ENCODE measurements at regions not wholly inside any gene's neighbourhood (a gene's known extent, or its start where the extent isn't known, plus 50 kb on each side); places are given as distances from the start of the nearest gene placed in this dataset.
A peak's percentile ranks its signal among the peaks of the same experiment; 100 is the strongest.

- TF ChIP-seq USF2 (IDR thresholded peaks at IDR 0.05; ENCODE audit: low read depth, low read length), result no peak
These were observed 121.5 kb upstream of the CREB1 start (continued) for GRCh38 chr2:207408086-207408794.

- Histone ChIP-seq H2BK120ac (ENCODE audit: low read depth, low read length) (no peak overlapping the region), H3K4me1 (ENCODE audit: control insufficient read depth, insufficient read depth, low read length) (peaks cover 2% of the 10 kb centered on the region; the same call in 1 of the 2 replicates), H3K27ac (ENCODE audit: insufficient read depth, low read length) (no peak overlapping the region), H4K5ac (ENCODE audit: low read depth, low read length) (no peak overlapping the region), H3K56ac (ENCODE audit: extremely low read depth, insufficient read depth, low read length) (no peak overlapping the region), H3K9me3 (ENCODE audit: control insufficient read depth, insufficient read depth, low read length) (no peaks in the 10 kb centered on the region), H3K36me3 (ENCODE audit: control insufficient read depth, insufficient read depth, low read length) (no peaks in the 10 kb centered on the region), H3K14ac (replicated peaks; ENCODE audit: low read depth, low read length) (no peak overlapping the region), H2AFZ (replicated peaks; ENCODE audit: low read length, poor library complexity) (no peak overlapping the region), H2BK20ac (ENCODE audit: low read depth, low read length) (no peak overlapping the region), H3K4me3 (ENCODE audit: insufficient read depth, low read depth, low read length) (no peak overlapping the region), H2BK5ac (ENCODE audit: low read depth, low read length, poor library complexity, severe bottlenecking) (no peak overlapping the region), H3K9me1 (ENCODE audit: insufficient read depth, low read length) (no peaks in the 10 kb centered on the region), H4K91ac (ENCODE audit: insufficient read depth, low read depth, low read length) (peak overlapping the region; percentile 23; the same call in 1 of the 2 replicates), H3K79me1 (ENCODE audit: low read depth in 1 of 2, low read length in 2 of 2) (no peaks in the 10 kb centered on the region), H2BK15ac (ENCODE audit: low read depth, low read length) (no peak overlapping the region), H4K8ac (ENCODE audit: low read depth in 2 of 2, low read length in 2 of 2) (peak overlapping the region in 1 of 2 experiments; percentile 69; a peak in 1 of 4 replicates), H3K18ac (ENCODE audit: low read depth, low read length) (no peak overlapping the region; the same call in 1 of the 2 replicates), H3K27me3 (ENCODE audit: control insufficient read depth, insufficient read depth, low read length) (no peaks in the 10 kb centered on the region), H2AK9ac (replicated peaks; ENCODE audit: low read depth, low read length, poor library complexity) (no peak overlapping the region), H3K4me2 (ENCODE audit: low read depth, low read length) (no peak overlapping the region), H3K9ac (ENCODE audit: low read depth, low read length) (no peak overlapping the region), H2AK5ac (ENCODE audit: low read depth, low read length) (peak overlapping the region; percentile 21; the same call in 1 of the 2 replicates), H4K20me1 (ENCODE audit: insufficient read depth, low read length) (no peaks in the 10 kb centered on the region), H3K23ac (ENCODE audit: low read depth, low read length) (no peak overlapping the region), H3K4ac (ENCODE audit: low read depth, low read length) (no peak overlapping the region)
- dilution Hi-C loops (cut with HindIII; ENCODE audit: low sequenced_read_pairs, unreplicated experiment), result no loop called here
- no peak for ATAC-seq (ENCODE audit: low read depth)
- BruUV-seq (replicated peaks), result no TSS peak
- 89% methylated on average over 2 of the region's 4 CpGs; no CpG with 5 or more reads in 1 of the 2 experiments for WGBS, 2 experiments (ENCODE audit: extremely low coverage in 2 of 2, insufficient read length in 1 of 2)
- ChIA-PET POLR2A (ENCODE audit: unreplicated experiment) (no interaction called here), CTCF (interaction anchor here (1.2 kb wide), 1 partner anchor 11 kb away, joined by 4 read pairs; no protein-coding TSS in a partner anchor)
- DNase-seq, result no peak
- in situ Hi-C loops (cut with MboI; ENCODE audit: low sequenced_read_pairs), result no loop called here
- TF ChIP-seq CEBPB (IDR thresholded peaks at IDR 0.05; ENCODE audit: low read depth, low read length), result no peak
- TF ChIP-seq CTCF (conservative IDR thresholded peaks at IDR 0.05; ENCODE audit: low read depth, low read length), result no peak
- intact Hi-C loops (cut with micrococcal nuclease), result no loop called here
These were observed 120.2 kb upstream of the CREB1 start for GRCh38 chr2:207409517-207409916.

Data from IMR-90 (cell line).